ENCODE measurements at regions not wholly inside any gene's neighbourhood (a gene's known extent, or its start where the extent isn't known, plus 50 kb on each side); places are given as distances from the start of the nearest gene placed in this dataset.

DNA sequence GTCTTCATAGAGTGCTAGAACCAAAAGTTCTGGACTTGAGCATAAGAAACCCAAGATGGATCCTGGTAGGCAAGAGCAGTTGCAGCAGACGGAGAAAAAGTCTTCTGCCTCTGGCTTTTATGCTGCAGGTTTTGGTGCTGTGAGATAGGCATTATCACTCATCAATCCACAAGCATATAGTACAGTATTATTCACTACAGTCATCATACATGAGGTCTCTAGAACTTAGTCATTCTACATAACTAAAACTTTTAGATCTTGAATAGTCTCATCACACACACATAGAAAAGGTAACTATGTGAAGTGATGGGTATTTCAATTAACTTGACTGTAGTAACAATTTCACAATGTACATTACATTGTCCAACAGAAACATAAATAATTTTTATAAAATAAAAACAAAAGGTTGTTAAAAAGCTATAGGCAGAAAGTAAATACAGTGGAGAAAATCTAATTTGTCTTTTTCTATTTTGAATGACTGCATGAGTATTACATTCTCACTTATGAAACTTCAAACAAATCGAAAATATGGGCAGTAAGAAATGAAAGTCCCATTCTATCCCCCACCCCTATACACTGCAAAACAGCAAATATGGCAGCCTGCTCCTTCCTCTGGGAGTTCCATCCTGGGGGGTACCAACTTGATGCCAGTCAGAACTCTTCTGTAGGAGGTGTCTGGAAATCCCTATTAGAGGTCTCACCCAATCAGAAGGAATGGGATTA lies 534.3 kb upstream of the ACVR2A start:
- Histone ChIP-seq H3K4me1 (ENCODE audit: control insufficient read depth in 1 of 2, insufficient read depth in 1 of 2, low read depth in 1 of 2, low read length in 1 of 2) (no peaks in the 10 kb centered on the region), H3K9me3 (no peaks in the 10 kb centered on the region)
- TF ChIP-seq, protein P1, sequence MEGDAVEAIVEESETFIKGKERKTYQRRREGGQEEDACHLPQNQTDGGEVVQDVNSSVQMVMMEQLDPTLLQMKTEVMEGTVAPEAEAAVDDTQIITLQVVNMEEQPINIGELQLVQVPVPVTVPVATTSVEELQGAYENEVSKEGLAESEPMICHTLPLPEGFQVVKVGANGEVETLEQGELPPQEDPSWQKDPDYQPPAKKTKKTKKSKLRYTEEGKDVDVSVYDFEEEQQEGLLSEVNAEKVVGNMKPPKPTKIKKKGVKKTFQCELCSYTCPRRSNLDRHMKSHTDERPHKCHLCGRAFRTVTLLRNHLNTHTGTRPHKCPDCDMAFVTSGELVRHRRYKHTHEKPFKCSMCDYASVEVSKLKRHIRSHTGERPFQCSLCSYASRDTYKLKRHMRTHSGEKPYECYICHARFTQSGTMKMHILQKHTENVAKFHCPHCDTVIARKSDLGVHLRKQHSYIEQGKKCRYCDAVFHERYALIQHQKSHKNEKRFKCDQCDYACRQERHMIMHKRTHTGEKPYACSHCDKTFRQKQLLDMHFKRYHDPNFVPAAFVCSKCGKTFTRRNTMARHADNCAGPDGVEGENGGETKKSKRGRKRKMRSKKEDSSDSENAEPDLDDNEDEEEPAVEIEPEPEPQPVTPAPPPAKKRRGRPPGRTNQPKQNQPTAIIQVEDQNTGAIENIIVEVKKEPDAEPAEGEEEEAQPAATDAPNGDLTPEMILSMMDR (IDR thresholded peaks at IDR 0.05), result no peak

DNA sequence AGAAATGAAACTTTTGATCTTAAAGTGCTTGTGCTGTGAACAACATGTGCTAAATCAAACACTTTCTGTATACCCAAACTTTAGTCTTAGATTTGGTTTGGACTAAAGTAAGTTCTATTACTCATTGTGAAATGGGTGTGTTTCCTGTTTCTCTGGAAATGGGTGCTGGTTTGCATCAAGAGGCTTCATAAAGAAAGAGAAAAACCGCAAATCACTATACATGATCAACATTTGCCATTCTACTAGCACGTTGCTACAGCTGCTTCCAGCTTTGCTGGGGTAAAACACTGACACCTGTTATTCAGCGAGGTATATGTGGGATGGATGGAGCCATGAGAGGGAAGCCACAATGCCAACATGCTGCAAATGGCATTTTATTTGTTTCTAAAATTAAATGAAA lies 547.0 kb upstream of the ACVR2A start:
- H3K27me3 ChIP-seq, result no peaks in the 10 kb centered on the region

More for the DNA sequence above, 534.3 kb upstream of the ACVR2A start:
- Histone ChIP-seq H3K36me3 (no peaks in the 10 kb centered on the region), H3K27me3 (no peaks in the 10 kb centered on the region), H3K27ac (no peak overlapping the region), H3K4me3 (ENCODE audit: low read depth in 1 of 2, low read length in 1 of 2) (no peak overlapping the region)

DNA sequence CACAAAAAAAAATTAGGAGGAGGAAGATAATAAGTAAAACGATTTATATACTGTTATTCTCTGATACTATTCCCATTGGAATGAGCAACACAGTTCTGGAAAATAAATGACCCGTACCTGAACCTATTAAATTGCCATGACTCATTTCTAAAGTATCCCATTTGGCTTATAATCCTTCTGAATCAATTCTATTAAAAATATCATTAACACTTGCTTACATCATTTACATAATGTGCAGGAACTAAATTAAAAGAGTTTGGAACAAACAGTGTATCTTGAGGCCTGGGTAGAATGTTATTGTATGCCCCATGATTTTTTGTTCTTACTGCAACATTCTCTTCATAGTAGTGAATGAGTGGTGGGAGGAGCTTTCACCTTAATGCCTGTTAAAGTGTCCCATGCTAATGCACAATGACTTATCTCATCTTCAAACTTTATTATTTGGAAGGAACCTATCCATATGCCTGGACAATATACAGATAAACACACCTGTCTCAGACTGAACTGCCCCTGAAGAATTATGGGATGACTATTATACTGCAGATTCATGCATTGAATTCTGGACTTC lies 549.9 kb upstream of the ACVR2A start:
- Histone ChIP-seq H3K27ac (no peak overlapping the region), H3K27me3 (no peaks in the 10 kb centered on the region), H3K4me3 (ENCODE audit: low read depth in 1 of 2, low read length in 1 of 2) (no peak overlapping the region), H3K4me1 (ENCODE audit: control insufficient read depth in 1 of 2, insufficient read depth in 1 of 2, low read depth in 1 of 2, low read length in 1 of 2) (no peaks in the 10 kb centered on the region), H3K36me3 (no peaks in the 10 kb centered on the region), H3K9me3 (no peaks in the 10 kb centered on the region)
- TF ChIP-seq, protein P1 (IDR thresholded peaks at IDR 0.05), result no peak

More for the DNA sequence above, 547.0 kb upstream of the ACVR2A start:
- Histone ChIP-seq H3K4me3 (ENCODE audit: low read depth in 1 of 2, low read length in 1 of 2) (no peak overlapping the region), H3K4me1 (ENCODE audit: control insufficient read depth in 1 of 2, insufficient read depth in 1 of 2, low read depth in 1 of 2, low read length in 1 of 2) (no peaks in the 10 kb centered on the region), H3K36me3 (no peaks in the 10 kb centered on the region), H3K27ac (no peak overlapping the region), H3K9me3 (no peaks in the 10 kb centered on the region)
- TF ChIP-seq, protein P1 (IDR thresholded peaks at IDR 0.05), result no peak

DNA sequence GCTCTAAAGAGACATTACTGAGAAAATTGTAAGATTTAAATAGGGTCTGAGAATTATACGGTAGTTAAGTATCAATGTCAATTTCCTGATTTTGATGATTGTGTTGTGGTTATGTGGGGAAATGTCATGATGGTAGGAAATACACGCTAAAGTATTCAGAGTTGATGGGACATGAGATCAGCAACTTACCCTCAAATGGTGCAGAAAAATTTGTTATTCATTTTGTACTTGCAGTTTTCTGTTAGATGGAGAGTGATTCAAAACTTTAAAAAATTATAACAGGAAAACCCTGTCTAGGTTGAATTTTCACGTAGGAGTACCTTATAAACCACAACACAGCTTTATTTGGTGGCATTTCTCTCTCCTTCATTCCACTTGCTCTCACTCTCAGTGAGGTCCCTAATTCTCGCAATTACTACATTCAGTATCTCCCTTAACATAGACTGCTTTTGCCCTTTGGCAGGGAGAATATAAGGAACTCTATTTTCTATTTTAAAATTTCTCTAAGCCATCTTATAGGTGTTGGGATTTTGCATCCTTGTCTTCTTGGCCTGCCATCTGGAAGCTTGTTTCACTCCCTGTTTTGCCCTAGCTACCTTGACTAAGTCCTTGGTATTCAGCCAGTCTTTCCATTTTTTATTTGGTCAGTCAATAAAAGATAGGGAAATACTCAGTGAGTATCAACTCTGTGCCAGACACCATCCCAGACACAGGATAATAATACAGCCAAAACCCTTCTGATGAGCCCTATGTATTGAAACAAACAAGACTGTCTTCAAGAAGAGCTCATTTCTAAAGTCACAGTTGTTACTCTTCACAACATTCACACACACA lies 550.6 kb upstream of the ACVR2A start:
- no peaks in the 10 kb centered on the region for H3K36me3 ChIP-seq
- H3K4me3 ChIP-seq (ENCODE audit: low read depth in 1 of 2, low read length in 1 of 2), result no peak overlapping the region
- H3K9me3 ChIP-seq, result no peaks in the 10 kb centered on the region
- H3K4me1 ChIP-seq (ENCODE audit: control insufficient read depth in 1 of 2, insufficient read depth in 1 of 2, low read depth in 1 of 2, low read length in 1 of 2), result no peaks in the 10 kb centered on the region
- TF ChIP-seq, protein P1 (IDR thresholded peaks at IDR 0.05), result no peak
- no peaks in the 10 kb centered on the region for H3K27me3 ChIP-seq
- no peak overlapping the region for H3K27ac ChIP-seq

DNA sequence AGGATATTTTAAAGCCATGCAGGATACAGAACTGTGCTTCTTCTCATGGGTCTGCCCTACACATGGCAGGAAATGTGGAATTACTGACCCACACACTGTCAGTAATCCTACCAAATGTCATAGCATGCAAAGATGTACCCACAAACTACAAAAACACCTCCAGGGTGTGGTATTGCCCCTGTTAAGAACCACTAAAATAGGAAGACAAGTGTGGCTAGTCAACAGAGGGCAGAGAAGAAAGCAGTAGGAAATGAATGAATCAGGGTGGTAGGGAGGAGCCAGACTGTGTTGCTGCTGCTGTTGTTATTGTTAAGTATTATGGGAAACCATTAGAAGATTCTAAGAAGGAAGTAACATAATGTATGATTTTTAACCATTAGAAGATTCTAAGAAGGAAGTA lies 556.7 kb upstream of the ACVR2A start:
- Histone ChIP-seq H3K4me1 (ENCODE audit: control insufficient read depth in 1 of 2, insufficient read depth in 1 of 2, low read depth in 1 of 2, low read length in 1 of 2) (no peaks in the 10 kb centered on the region), H3K27ac (no peak overlapping the region), H3K27me3 (no peaks in the 10 kb centered on the region), H3K9me3 (no peaks in the 10 kb centered on the region), H3K36me3 (no peaks in the 10 kb centered on the region), H3K4me3 (ENCODE audit: low read depth in 1 of 2, low read length in 1 of 2) (no peak overlapping the region)
- TF ChIP-seq, protein P1 (IDR thresholded peaks at IDR 0.05), result no peak

Data from neutrophil (primary cell).